ENCODE measurements at regions not wholly inside any gene's neighbourhood (a gene's known extent, or its start where the extent isn't known, plus 50 kb on each side); places are given as distances from the start of the nearest gene placed in this dataset.

- WGBS, 2 donors (ENCODE audit: extremely low coverage in 2 of 2, insufficient read length in 2 of 2, insufficient replicate concordance in 1 of 2) = no CpG with 5 or more reads among the region's 5 CpGs
- H3K9me3 ChIP-seq (replicated peaks in 1 of 2; ENCODE audit: control insufficient read depth in 2 of 2, insufficient read depth in 1 of 2, low read depth in 1 of 2, low read length in 2 of 2) = peaks cover 0 to 1% of the 10 kb centered on the region in 2 donors
These were observed 170.0 kb upstream of the FOXN3 start for GRCh38 chr14:89587136-89587420.

GRCh38 chr14:89586258-89587135 is 169.5 kb upstream of the FOXN3 start:
- H3K9ac ChIP-seq (ENCODE audit: low read depth, low read length, poor library complexity) = no peak overlapping the region
- H3K27ac ChIP-seq (replicated peaks; ENCODE audit: low read length) = no peak overlapping the region
- peaks cover 0 to 4% of the 10 kb centered on the region in 2 donors for H3K4me1 ChIP-seq (ENCODE audit: control insufficient read depth in 2 of 2, insufficient read depth in 1 of 2, low read depth in 1 of 2, low read length in 2 of 2)
- no peaks in the 10 kb centered on the region for H3K36me3 ChIP-seq (replicated peaks in 1 of 2; ENCODE audit: control insufficient read depth in 2 of 2, insufficient read depth in 2 of 2, low read length in 2 of 2)
- no peak overlapping the region for H3K4me2 ChIP-seq (ENCODE audit: insufficient read depth, low read length, poor library complexity, severe bottlenecking)
- H3K79me1 ChIP-seq (ENCODE audit: low read depth, low read length) = no peaks in the 10 kb centered on the region
- no peak overlapping the region for H3K18ac ChIP-seq (ENCODE audit: low read length)
- no peak overlapping the region for H2AK5ac ChIP-seq (ENCODE audit: low read depth, low read length)
- H3K9me3 ChIP-seq (replicated peaks in 1 of 2; ENCODE audit: control insufficient read depth in 2 of 2, insufficient read depth in 1 of 2, low read depth in 1 of 2, low read length in 2 of 2) = peaks cover 0 to 1% of the 10 kb centered on the region in 2 donors
- DNase-seq (ENCODE audit: low spot score) = no peak
- no peak overlapping the region for H4K91ac ChIP-seq (ENCODE audit: low read depth, low read length, poor library complexity)
- H2BK120ac ChIP-seq (ENCODE audit: low read depth, low read length) = no peak overlapping the region
- no peak overlapping the region for H3K14ac ChIP-seq (ENCODE audit: low read length)
- WGBS, 2 donors (ENCODE audit: extremely low coverage in 2 of 2, insufficient read length in 2 of 2, insufficient replicate concordance in 1 of 2) = no CpG with 5 or more reads among the region's 5 CpGs
- H3K4me3 ChIP-seq (ENCODE audit: low read length in 2 of 2) = no peak overlapping the region
- H3K4ac ChIP-seq (ENCODE audit: low read length) = no peak overlapping the region
- no peak overlapping the region for H2BK12ac ChIP-seq (ENCODE audit: low read length)
- no peak overlapping the region for H4K8ac ChIP-seq (ENCODE audit: low read depth, low read length)
- no peak overlapping the region for H3K23ac ChIP-seq (ENCODE audit: low read depth, low read length, poor library complexity)
- H3K27me3 ChIP-seq (ENCODE audit: control insufficient read depth in 3 of 3, insufficient read depth in 3 of 3, low read depth in 1 of 3, low read length in 3 of 3) = no peaks in the 10 kb centered on the region
- no peak overlapping the region for H2AFZ ChIP-seq (ENCODE audit: low read length)
- H2BK5ac ChIP-seq (ENCODE audit: low read length) = no peak overlapping the region
- H2BK15ac ChIP-seq (ENCODE audit: low read length) = no peak overlapping the region

More at GRCh38 chr14:89587136-89587420, 170.0 kb upstream of the FOXN3 start:
- Histone ChIP-seq H3K4me3 (ENCODE audit: low read length in 2 of 2) (no peak overlapping the region), H3K27me3 (ENCODE audit: control insufficient read depth in 3 of 3, insufficient read depth in 3 of 3, low read depth in 1 of 3, low read length in 3 of 3) (no peaks in the 10 kb centered on the region), H2BK15ac (ENCODE audit: low read length) (no peak overlapping the region), H3K18ac (ENCODE audit: low read length) (no peak overlapping the region), H2AK5ac (ENCODE audit: low read depth, low read length) (no peak overlapping the region), H3K4me2 (ENCODE audit: insufficient read depth, low read length, poor library complexity, severe bottlenecking) (no peak overlapping the region), H4K91ac (ENCODE audit: low read depth, low read length, poor library complexity) (no peak overlapping the region), H2BK12ac (ENCODE audit: low read length) (no peak overlapping the region), H3K9ac (ENCODE audit: low read depth, low read length, poor library complexity) (no peak overlapping the region), H3K79me1 (ENCODE audit: low read depth, low read length) (no peaks in the 10 kb centered on the region), H2AFZ (ENCODE audit: low read length) (no peak overlapping the region), H3K27ac (replicated peaks; ENCODE audit: low read length) (no peak overlapping the region), H2BK120ac (ENCODE audit: low read depth, low read length) (no peak overlapping the region), H2BK5ac (ENCODE audit: low read length) (no peak overlapping the region), H3K36me3 (replicated peaks in 1 of 2; ENCODE audit: control insufficient read depth in 2 of 2, insufficient read depth in 2 of 2, low read length in 2 of 2) (no peaks in the 10 kb centered on the region), H3K14ac (ENCODE audit: low read length) (no peak overlapping the region), H3K4ac (ENCODE audit: low read length) (no peak overlapping the region), H4K8ac (ENCODE audit: low read depth, low read length) (no peak overlapping the region), H3K23ac (ENCODE audit: low read depth, low read length, poor library complexity) (no peak overlapping the region), H3K4me1 (ENCODE audit: control insufficient read depth in 2 of 2, insufficient read depth in 1 of 2, low read depth in 1 of 2, low read length in 2 of 2) (peaks cover 0 to 4% of the 10 kb centered on the region in 2 donors)
- DNase-seq (ENCODE audit: low spot score) = no peak

- Histone ChIP-seq H3K23ac (ENCODE audit: low read depth, low read length, poor library complexity) (no peak overlapping the region), H4K8ac (ENCODE audit: low read depth, low read length) (no peak overlapping the region), H3K9me3 (replicated peaks in 1 of 2; ENCODE audit: control insufficient read depth in 2 of 2, insufficient read depth in 1 of 2, low read depth in 1 of 2, low read length in 2 of 2) (no peaks in the 10 kb centered on the region), H3K4me1 (ENCODE audit: control insufficient read depth in 2 of 2, insufficient read depth in 1 of 2, low read depth in 1 of 2, low read length in 2 of 2) (peaks cover 2 to 5% of the 10 kb centered on the region in 2 donors), H4K91ac (ENCODE audit: low read depth, low read length, poor library complexity) (no peak overlapping the region), H3K36me3 (replicated peaks in 1 of 2; ENCODE audit: control insufficient read depth in 2 of 2, insufficient read depth in 2 of 2, low read length in 2 of 2) (no peaks in the 10 kb centered on the region), H3K14ac (ENCODE audit: low read length) (no peak overlapping the region), H3K27me3 (ENCODE audit: control insufficient read depth in 3 of 3, insufficient read depth in 3 of 3, low read depth in 1 of 3, low read length in 3 of 3) (no peaks in the 10 kb centered on the region), H3K18ac (ENCODE audit: low read length) (no peak overlapping the region), H3K4me3 (ENCODE audit: low read length in 2 of 2) (no peak overlapping the region), H2BK15ac (ENCODE audit: low read length) (no peak overlapping the region), H2BK12ac (ENCODE audit: low read length) (no peak overlapping the region), H3K27ac (replicated peaks; ENCODE audit: low read length) (no peak overlapping the region), H2BK5ac (ENCODE audit: low read length) (no peak overlapping the region), H3K4ac (ENCODE audit: low read length) (no peak overlapping the region), H2AFZ (ENCODE audit: low read length) (no peak overlapping the region), H3K9ac (ENCODE audit: low read depth, low read length, poor library complexity) (no peak overlapping the region), H3K79me1 (ENCODE audit: low read depth, low read length) (no peaks in the 10 kb centered on the region), H2AK5ac (ENCODE audit: low read depth, low read length) (no peak overlapping the region), H3K4me2 (ENCODE audit: insufficient read depth, low read length, poor library complexity, severe bottlenecking) (no peak overlapping the region), H2BK120ac (ENCODE audit: low read depth, low read length) (no peak overlapping the region)
- no CpG with 5 or more reads among the region's 4 CpGs for WGBS, 2 donors (ENCODE audit: extremely low coverage in 2 of 2, insufficient read length in 2 of 2, insufficient replicate concordance in 1 of 2)
- no peak for DNase-seq (ENCODE audit: low spot score)
These were observed 161.1 kb upstream of the FOXN3 start for GRCh38 chr14:89578156-89578555.

GRCh38 chr14:89576960-89577359 is 159.9 kb upstream of the FOXN3 start:
- Histone ChIP-seq H2AFZ (ENCODE audit: low read length) (no peak overlapping the region), H3K79me1 (ENCODE audit: low read depth, low read length) (no peaks in the 10 kb centered on the region), H3K14ac (ENCODE audit: low read length) (no peak overlapping the region), H2BK120ac (ENCODE audit: low read depth, low read length) (no peak overlapping the region), H3K9me3 (replicated peaks in 1 of 2; ENCODE audit: control insufficient read depth in 2 of 2, insufficient read depth in 1 of 2, low read depth in 1 of 2, low read length in 2 of 2) (no peaks in the 10 kb centered on the region), H3K18ac (ENCODE audit: low read length) (no peak overlapping the region), H3K27ac (replicated peaks; ENCODE audit: low read length) (no peak overlapping the region), H3K4me3 (ENCODE audit: low read length in 2 of 2) (no peak overlapping the region), H2AK5ac (ENCODE audit: low read depth, low read length) (no peak overlapping the region), H3K4me1 (ENCODE audit: control insufficient read depth in 2 of 2, insufficient read depth in 1 of 2, low read depth in 1 of 2, low read length in 2 of 2) (peaks cover 2 to 5% of the 10 kb centered on the region in 2 donors), H2BK15ac (ENCODE audit: low read length) (no peak overlapping the region), H3K4ac (ENCODE audit: low read length) (no peak overlapping the region), H3K9ac (ENCODE audit: low read depth, low read length, poor library complexity) (no peak overlapping the region), H3K27me3 (ENCODE audit: control insufficient read depth in 3 of 3, insufficient read depth in 3 of 3, low read depth in 1 of 3, low read length in 3 of 3) (no peaks in the 10 kb centered on the region), H2BK5ac (ENCODE audit: low read length) (no peak overlapping the region), H3K4me2 (ENCODE audit: insufficient read depth, low read length, poor library complexity, severe bottlenecking) (no peak overlapping the region), H2BK12ac (ENCODE audit: low read length) (no peak overlapping the region), H3K36me3 (replicated peaks in 1 of 2; ENCODE audit: control insufficient read depth in 2 of 2, insufficient read depth in 2 of 2, low read length in 2 of 2) (no peaks in the 10 kb centered on the region), H3K23ac (ENCODE audit: low read depth, low read length, poor library complexity) (no peak overlapping the region), H4K91ac (ENCODE audit: low read depth, low read length, poor library complexity) (no peak overlapping the region), H4K8ac (ENCODE audit: low read depth, low read length) (no peak overlapping the region)
- no peak for DNase-seq (ENCODE audit: low spot score)
- no CpG with 5 or more reads among the region's 8 CpGs for WGBS, 2 donors (ENCODE audit: extremely low coverage in 2 of 2, insufficient read length in 2 of 2, insufficient replicate concordance in 1 of 2)

All from neuronal stem cell (in vitro differentiated cells).